H1 (cell line): ENCODE measurements at regions not wholly inside any gene's neighbourhood (a gene's known extent, or its start where the extent isn't known, plus 50 kb on each side); places are given as distances from the start of the nearest gene placed in this dataset.

Source experiments
- CTCF ChIA-PET: fragments of 300-600 bp; sonication (Branson Sonifier 250); formaldehyde crosslinking; loops from one replicate; lab custom pipeline; 2021; ENCODE audit not compliant: partially characterized antibody; lab: Charles Lee
- POLR2A ChIA-PET: fragments of 300-600 bp; sonication (Branson Sonifier 250); formaldehyde crosslinking; loops from one replicate; lab custom pipeline; 2021; ENCODE audit warnings: inconsistent platforms; ENCODE audit not compliant: partially characterized antibody; lab: Charles Lee
- DNase-seq, 2 experiments: peaks; one replicate each; pipeline versions ENCODE4 v3.0.0 to v3.0.0-alpha.2; 2010 to 2022; ENCODE audit warnings: low spot score in 2 of 2, low read depth in 1 of 2, mixed read lengths in 1 of 2
- FAIRE-seq: peaks from 2 replicates; lab custom pipeline; 2011; peaks lifted over from hg19 to GRCh38; lab: Jason Lieb, UNC
- H2AFZ ChIP-seq: 2 replicates; pipeline ENCODE4 v1.8.1; 2012; ENCODE audit warnings: low read length, inconsistent platforms
- H2AK5ac ChIP-seq: 2 replicates; pipeline ENCODE4 v1.6.1; 2013; ENCODE audit warnings: low read depth, low read length
- H2BK120ac ChIP-seq: replicated peaks from 2 replicates; pipeline ENCODE3; 2013; ENCODE audit warnings: low read depth, low read length, inconsistent platforms
- H2BK12ac ChIP-seq: 2 replicates; pipeline ENCODE4 v1.6.1; 2013; ENCODE audit warnings: low read depth, low read length
- H2BK15ac ChIP-seq: 2 replicates; pipeline ENCODE4 v1.6.1; 2013; ENCODE audit warnings: low read length
- H2BK20ac ChIP-seq: 2 replicates; pipeline ENCODE4 v1.6.1; 2013; ENCODE audit warnings: low read length
- H2BK5ac ChIP-seq: 2 replicates; pipeline ENCODE4 v1.6.1; 2013; ENCODE audit warnings: low read depth, low read length
- H3K14ac ChIP-seq: 2 replicates; pipeline ENCODE4 v1.6.1; 2013; ENCODE audit warnings: inconsistent platforms; ENCODE audit not compliant: insufficient read length
- H3K18ac ChIP-seq: 2 replicates; pipeline ENCODE4 v1.6.1; 2013; ENCODE audit warnings: low read length; ENCODE audit errors: extremely low read depth
- H3K23ac ChIP-seq: 2 replicates; pipeline ENCODE4 v1.6.1; 2013; ENCODE audit warnings: inconsistent platforms; ENCODE audit not compliant: insufficient read length
- H3K23me2 ChIP-seq: 2 replicates; pipeline ENCODE4 v1.6.1; 2013; ENCODE audit warnings: low read depth, low read length
- H3K27ac ChIP-seq: 2 replicates; pipeline ENCODE4 v1.6.1; 2011; ENCODE audit warnings: low read depth, low read length, inconsistent platforms
- H3K27me3 ChIP-seq, 4 experiments: replicated peaks in 1 of 4; 1 replicate in 1 of 4; 2 replicates in 3 of 4; pipeline versions ENCODE4 v1.6.1 to v1.8.1; 2011 to 2013; ENCODE audit warnings: low read length in 3 of 4, mild to moderate bottlenecking in 3 of 4, inconsistent platforms in 2 of 4, mixed read lengths in 2 of 4, moderate library complexity in 1 of 4; ENCODE audit not compliant: control insufficient read depth in 3 of 4, insufficient read depth in 3 of 4; ENCODE audit errors: extremely low read depth in 1 of 4
- H3K36me3 ChIP-seq, 4 experiments: 2 replicates each; pipeline versions ENCODE4 v1.6.1 to v1.8.1; 2011 to 2013; ENCODE audit warnings: mild to moderate bottlenecking in 4 of 4, low read length in 3 of 4, moderate library complexity in 2 of 4, control low read depth in 1 of 4, inconsistent platforms in 1 of 4; ENCODE audit not compliant: insufficient read depth in 4 of 4, control insufficient read depth in 2 of 4
- H3K4ac ChIP-seq: replicated peaks from 2 replicates; pipeline ENCODE3; 2013; ENCODE audit warnings: low read length, low read depth, mixed read lengths, inconsistent platforms; ENCODE audit not compliant: insufficient read length
- H3K4me1 ChIP-seq, 4 experiments: replicated peaks in 1 of 4; 1 replicate in 1 of 4; 2 replicates in 3 of 4; pipeline versions ENCODE4 v1.6.1 to v1.8.1; 2011 to 2013; ENCODE audit warnings: low read length in 3 of 4, inconsistent platforms in 2 of 4, mixed read lengths in 1 of 4; ENCODE audit not compliant: insufficient read depth in 4 of 4, control insufficient read depth in 3 of 4
- H3K4me2 ChIP-seq, 2 experiments: 2 replicates each; pipeline versions ENCODE4 v1.6.1 to v1.8.1; 2011 to 2013; ENCODE audit warnings: low read depth in 2 of 2, low read length in 2 of 2, control low read depth in 1 of 2, inconsistent platforms in 1 of 2, mild to moderate bottlenecking in 1 of 2; ENCODE audit not compliant: insufficient read depth in 1 of 2
- H3K4me3 ChIP-seq, 4 experiments: fragments of 200-600, 300-600 bp in 1 of 4; sonication (generic), shearing (Covaris generic), sonication (Bioruptor Twin) in 1 of 4; 2 replicates each; pipeline versions ENCODE4 v1.5.1 to v1.8.1; 2011 to 2016; ENCODE audit warnings: low read length in 4 of 4, low read depth in 3 of 4, control low read depth in 2 of 4, inconsistent platforms in 2 of 4, mild to moderate bottlenecking in 2 of 4, mixed read lengths in 1 of 4, moderate library complexity in 1 of 4; ENCODE audit not compliant: insufficient read depth in 2 of 4; ENCODE audit errors: extremely low read depth in 1 of 4
- H3K56ac ChIP-seq: replicated peaks from 2 replicates; pipeline ENCODE3; 2013; ENCODE audit warnings: low read depth, mild to moderate bottlenecking, mixed read lengths, low read length, inconsistent platforms; ENCODE audit not compliant: insufficient read length
- H3K79me1 ChIP-seq: 2 replicates; pipeline ENCODE4 v1.6.1; 2013; ENCODE audit warnings: low read depth, low read length, control low read depth
- H3K79me2 ChIP-seq, 2 experiments: 2 replicates each; pipeline versions ENCODE4 v1.6.1 to v1.8.1; 2012 to 2013; ENCODE audit warnings: low read length in 2 of 2, mild to moderate bottlenecking in 2 of 2, inconsistent platforms in 1 of 2; ENCODE audit not compliant: insufficient read depth in 2 of 2, control insufficient read depth in 1 of 2
- H3K9ac ChIP-seq, 4 experiments: replicated peaks in 1 of 4; 1 replicate in 1 of 4; 2 replicates in 3 of 4; pipeline versions ENCODE4 v1.6.1 to v1.8.1; 2011 to 2013; ENCODE audit warnings: low read depth in 3 of 4, low read length in 3 of 4, control low read depth in 2 of 4, mild to moderate bottlenecking in 2 of 4, moderate library complexity in 2 of 4, inconsistent platforms in 1 of 4; ENCODE audit errors: extremely low read depth in 1 of 4
- H3K9me3 ChIP-seq, 2 experiments: 2 replicates each; pipeline versions ENCODE4 v1.6.1 to v1.8.1; 2012 to 2013; ENCODE audit warnings: mild to moderate bottlenecking in 2 of 2, moderate library complexity in 2 of 2, control low read depth in 1 of 2, inconsistent platforms in 1 of 2, low read depth in 1 of 2, low read length in 1 of 2, mixed read lengths in 1 of 2; ENCODE audit not compliant: insufficient read depth in 2 of 2
- H4K20me1 ChIP-seq, 2 experiments: replicated peaks in 1 of 2; 2 replicates each; pipeline versions ENCODE3 to v1.8.1; 2011 to 2013; ENCODE audit warnings: inconsistent platforms in 2 of 2, low read length in 2 of 2, mild to moderate bottlenecking in 1 of 2; ENCODE audit not compliant: insufficient read depth in 2 of 2, control insufficient read depth in 1 of 2
- H4K5ac ChIP-seq: 2 replicates; pipeline ENCODE4 v1.6.1; 2013; ENCODE audit warnings: low read length, low read depth, mixed read lengths, inconsistent platforms; ENCODE audit not compliant: insufficient read length
- H4K8ac ChIP-seq: 2 replicates; pipeline ENCODE4 v1.8.0; 2013; ENCODE audit warnings: mild to moderate bottlenecking, moderate library complexity, low read length, inconsistent platforms; ENCODE audit not compliant: insufficient read depth; ENCODE audit errors: extremely low read depth
- H4K91ac ChIP-seq: replicated peaks from 2 replicates; pipeline ENCODE3; 2013; ENCODE audit warnings: low read length, mixed read lengths, inconsistent platforms; ENCODE audit not compliant: insufficient read length
- CTBP2 ChIP-seq: IDR thresholded peaks from 2 replicates; pipeline ENCODE4 v1.7.0; 2011; ENCODE audit warnings: borderline replicate concordance, mild to moderate bottlenecking, moderate library complexity, mixed read lengths, low read length; ENCODE audit not compliant: insufficient read depth, insufficient read length
- RXRA ChIP-seq: IDR thresholded peaks from 2 replicates; pipeline ENCODE4 v1.6.1; 2011; ENCODE audit warnings: low read depth, mild to moderate bottlenecking, low read length, moderate library complexity; ENCODE audit not compliant: insufficient read depth
- SIX5 ChIP-seq: IDR thresholded peaks from 2 replicates; pipeline ENCODE4 v1.6.1; 2011; ENCODE audit warnings: mild to moderate bottlenecking, low read depth, low read length
- SP1 ChIP-seq: IDR thresholded peaks from 2 replicates; pipeline ENCODE4 v1.6.1; 2011; ENCODE audit warnings: low read depth, low read length
- SP2 ChIP-seq: IDR thresholded peaks from 2 replicates; pipeline ENCODE4 v1.6.1; 2012; ENCODE audit warnings: mild to moderate bottlenecking, low read length, inconsistent platforms
- YY1 ChIP-seq: IDR thresholded peaks from 2 replicates; pipeline ENCODE4 v1.6.1; 2011; ENCODE audit warnings: low read depth, mild to moderate bottlenecking, low read length
- WGBS, 2 experiments: shearing (Covaris generic) in 1 of 2; methylation state at CpG; one replicate each; pipeline versions ENCODE4 v1.1.6 to v1.1.7; 2013 to 2015; ENCODE audit warnings: low lambda C conversion rate in 2 of 2, mixed read lengths in 2 of 2, inconsistent platforms in 1 of 2, low coverage in 1 of 2, missing lambda C conversion rate in 1 of 2; ENCODE audit not compliant: insufficient replicate concordance in 2 of 2, insufficient coverage in 1 of 2, insufficient read length in 1 of 2; ENCODE audit errors: extremely low coverage in 1 of 2, missing lambda C conversion rate in 1 of 2; 5-methylcytosine and 5-hydroxymethylcytosine counted together
- TF ChIP-seq, protein P1 (sequence below): IDR thresholded peaks from 2 replicates; pipeline ENCODE4 v1.6.1; 2012; ENCODE audit warnings: inconsistent platforms
- TF ChIP-seq, protein P2 (sequence below): IDR thresholded peaks from 2 replicates; pipeline ENCODE4 v1.6.1; 2011; ENCODE audit warnings: low read depth, mild to moderate bottlenecking, low read length; ENCODE audit not compliant: insufficient read depth
- TF ChIP-seq, protein P3 (sequence below): IDR thresholded peaks from 2 replicates; pipeline ENCODE4 v1.6.1; 2012; ENCODE audit warnings: inconsistent platforms
- TF ChIP-seq, protein P4 (sequence below): IDR thresholded peaks from 2 replicates; pipeline ENCODE4 v1.6.1; 2011; ENCODE audit warnings: low read length, improper control_type of control experiment

DNA sequence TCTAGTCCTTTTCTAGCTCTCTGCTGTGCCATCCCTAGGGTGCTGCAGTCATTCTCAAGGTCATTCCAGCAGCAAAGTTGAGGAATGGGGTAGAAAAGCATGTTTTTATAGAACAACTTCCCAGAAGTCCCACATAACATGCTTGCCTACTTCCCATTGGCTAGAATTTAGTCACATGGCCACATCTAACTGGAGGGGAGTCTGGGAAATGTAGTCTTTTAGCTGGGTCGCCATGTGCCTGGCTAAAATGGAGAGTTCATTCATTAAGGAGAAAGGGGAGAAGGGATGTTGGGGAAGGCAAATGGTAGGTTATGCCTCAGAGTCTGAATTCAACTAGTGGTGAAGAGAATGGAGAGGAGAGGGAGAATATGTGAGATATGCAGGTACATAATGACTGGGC, 85.7 kb downstream of the SLC4A3 start:
- Histone ChIP-seq H3K79me2 (no peaks in the 10 kb centered on the region), H4K20me1 (no peaks in the 10 kb centered on the region), H2BK20ac (no peak overlapping the region), H2AFZ (peak overlapping the region; percentile 72), H3K9me3 (peaks cover 0 to 10% of the 10 kb centered on the region in 2 experiments; a peak in 1 of 4 replicates), H3K9ac (no peak overlapping the region), H3K79me1 (no peaks in the 10 kb centered on the region), H2BK120ac (no peak overlapping the region), H4K8ac (no peak overlapping the region), H3K27me3 (no peaks in the 10 kb centered on the region), H3K4ac (no peak overlapping the region), H3K23ac (no peak overlapping the region), H3K4me2 (no peak overlapping the region), H3K4me3 (no peak overlapping the region), H3K14ac (no peak overlapping the region), H3K23me2 (no peaks in the 10 kb centered on the region), H2AK5ac (no peak overlapping the region), H3K27ac (no peak overlapping the region), H4K91ac (no peak overlapping the region), H3K36me3 (no peaks in the 10 kb centered on the region), H4K5ac (no peak overlapping the region), H2BK5ac (no peak overlapping the region), H2BK12ac (no peak overlapping the region), H3K4me1 (peaks cover 0 to 1% (median 0%) of the 10 kb centered on the region in 4 experiments; a peak in 1 of 7 replicates), H3K56ac (no peak overlapping the region), H2BK15ac (no peak overlapping the region), H3K18ac (no peak overlapping the region)
- ChIA-PET CTCF (interaction anchor here (0.8 to 2.0 kb wide), 4 partner anchors 14 to 151 kb away, joined by 3 to 4 read pairs (median 4); no protein-coding TSS in a partner anchor), POLR2A (interaction anchor here (1.0 kb wide), 1 partner anchor 21 kb away, joined by 4 read pairs; no protein-coding TSS in a partner anchor)
- TF ChIP-seq SP2 (no peak), SP1 (peak; percentile 27; the same call in 1 of the 2 replicates), YY1 (peak; percentile 91), RXRA (no peak), SIX5 (peak; percentile 66), CTBP2 (no peak)
- TF ChIP-seq, protein P1, sequence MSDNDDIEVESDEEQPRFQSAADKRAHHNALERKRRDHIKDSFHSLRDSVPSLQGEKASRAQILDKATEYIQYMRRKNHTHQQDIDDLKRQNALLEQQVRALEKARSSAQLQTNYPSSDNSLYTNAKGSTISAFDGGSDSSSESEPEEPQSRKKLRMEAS, result peak; percentile 77
- TF ChIP-seq, protein P2, sequence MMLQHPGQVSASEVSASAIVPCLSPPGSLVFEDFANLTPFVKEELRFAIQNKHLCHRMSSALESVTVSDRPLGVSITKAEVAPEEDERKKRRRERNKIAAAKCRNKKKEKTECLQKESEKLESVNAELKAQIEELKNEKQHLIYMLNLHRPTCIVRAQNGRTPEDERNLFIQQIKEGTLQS, result peak; percentile 74; the same call in 1 of the 2 replicates
- TF ChIP-seq, protein P3, sequence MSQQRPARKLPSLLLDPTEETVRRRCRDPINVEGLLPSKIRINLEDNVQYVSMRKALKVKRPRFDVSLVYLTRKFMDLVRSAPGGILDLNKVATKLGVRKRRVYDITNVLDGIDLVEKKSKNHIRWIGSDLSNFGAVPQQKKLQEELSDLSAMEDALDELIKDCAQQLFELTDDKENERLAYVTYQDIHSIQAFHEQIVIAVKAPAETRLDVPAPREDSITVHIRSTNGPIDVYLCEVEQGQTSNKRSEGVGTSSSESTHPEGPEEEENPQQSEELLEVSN, result peak; percentile 38; the same call in 1 of the 2 replicates
- TF ChIP-seq, protein P4, sequence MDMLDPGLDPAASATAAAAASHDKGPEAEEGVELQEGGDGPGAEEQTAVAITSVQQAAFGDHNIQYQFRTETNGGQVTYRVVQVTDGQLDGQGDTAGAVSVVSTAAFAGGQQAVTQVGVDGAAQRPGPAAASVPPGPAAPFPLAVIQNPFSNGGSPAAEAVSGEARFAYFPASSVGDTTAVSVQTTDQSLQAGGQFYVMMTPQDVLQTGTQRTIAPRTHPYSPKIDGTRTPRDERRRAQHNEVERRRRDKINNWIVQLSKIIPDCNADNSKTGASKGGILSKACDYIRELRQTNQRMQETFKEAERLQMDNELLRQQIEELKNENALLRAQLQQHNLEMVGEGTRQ, result peak; percentile 91
- peak; percentile 92 for FAIRE-seq
- 27% methylated on average over 1 of the region's 1 CpG; no CpG with 5 or more reads in 1 of the 2 experiments for WGBS, 2 experiments
- DNase-seq, result no peak
